ENCODE measurements at regions not wholly inside any gene's neighbourhood (a gene's known extent, or its start where the extent isn't known, plus 50 kb on each side); places are given as distances from the start of the nearest gene placed in this dataset.
A peak's percentile ranks its signal among the peaks of the same experiment; 100 is the strongest.
"Not testable (repeated sequence)": the region's sequence is repeated elsewhere in the genome, so short reads cannot be mapped to it uniquely, and the experiment has no call there.

- H3K27ac Mint-ChIP-seq = peak overlapping the region; percentile 56
These were observed 86.7 kb upstream of the FOXN2 start for GRCh38 chr2:48227617-48228344.

GRCh38 chr2:48228345-48228684, 86.2 kb upstream of the FOXN2 start:
- peak overlapping the region; percentile 56 for H3K27ac Mint-ChIP-seq
- H3K4me3 Mint-ChIP-seq = no peak overlapping the region
- H3K4me1 Mint-ChIP-seq = peaks cover 14 to 30% of the 10 kb centered on the region in 2 donors
- H3K36me3 Mint-ChIP-seq = peaks cover 0 to 3% of the 10 kb centered on the region in 2 donors
- H3K27me3 Mint-ChIP-seq = no peaks in the 10 kb centered on the region
- no peak for DNase-seq
- peak; percentile 39 to 56 for ATAC-seq (replicated peaks)
- no peaks in the 10 kb centered on the region for H3K9me3 Mint-ChIP-seq

More at GRCh38 chr2:48227617-48228344, 86.7 kb upstream of the FOXN2 start:
- Mint-ChIP-seq H3K9me3 (no peaks in the 10 kb centered on the region), H3K4me3 (peak overlapping the region; percentile 29 to 64), H3K27me3 (no peaks in the 10 kb centered on the region), H3K36me3 (no peaks in the 10 kb centered on the region), H3K4me1 (peaks cover 14 to 32% of the 10 kb centered on the region in 2 donors)
- ATAC-seq (replicated peaks) (peak; percentile 94 to 96), DNase-seq (no peak)

- Mint-ChIP-seq H3K27me3 (no peaks in the 10 kb centered on the region), H3K36me3 (peaks cover 0 to 3% of the 10 kb centered on the region in 2 donors), H3K4me1 (peaks cover 14 to 28% of the 10 kb centered on the region in 2 donors), H3K9me3 (no peaks in the 10 kb centered on the region), H3K4me3 (no peak overlapping the region), H3K27ac (no peak overlapping the region)
- DNase-seq = no peak
- no peak for ATAC-seq (replicated peaks)
These were observed 85.4 kb upstream of the FOXN2 start for GRCh38 chr2:48229063-48229462.

GRCh38 chr2:48230834-48231233, 83.6 kb upstream of the FOXN2 start:
- ATAC-seq (replicated peaks) (peak in 1 of 2 donors; percentile 20), DNase-seq (no peak)
- Mint-ChIP-seq H3K9me3 (no peaks in the 10 kb centered on the region), H3K4me1 (peaks cover 14 to 28% of the 10 kb centered on the region in 2 donors), H3K36me3 (peaks cover 0 to 3% of the 10 kb centered on the region in 2 donors), H3K4me3 (no peak overlapping the region), H3K27ac (no peak overlapping the region), H3K27me3 (no peaks in the 10 kb centered on the region)

GRCh38 chr2:48232351-48232750, 82.1 kb upstream of the FOXN2 start:
- no peak overlapping the region for H3K4me3 Mint-ChIP-seq
- H3K9me3 Mint-ChIP-seq = no peaks in the 10 kb centered on the region
- no peak for DNase-seq
- no peaks in the 10 kb centered on the region for H3K27me3 Mint-ChIP-seq
- peaks cover 0 to 3% of the 10 kb centered on the region in 2 donors for H3K36me3 Mint-ChIP-seq
- H3K4me1 Mint-ChIP-seq = peaks cover 11 to 19% of the 10 kb centered on the region in 2 donors
- no peak overlapping the region for H3K27ac Mint-ChIP-seq
- ATAC-seq (replicated peaks) = no peak

GRCh38 chr2:48233005-48233404, 81.5 kb upstream of the FOXN2 start:
- Mint-ChIP-seq H3K4me1 (peaks cover 7 to 14% of the 10 kb centered on the region in 2 donors), H3K9me3 (no peaks in the 10 kb centered on the region), H3K27me3 (no peaks in the 10 kb centered on the region), H3K27ac (no peak overlapping the region), H3K36me3 (peaks cover 0 to 3% of the 10 kb centered on the region in 2 donors), H3K4me3 (no peak overlapping the region)
- ATAC-seq (replicated peaks) (peak; percentile 46 to 68), DNase-seq (no peak)

- H3K9me3 Mint-ChIP-seq; H3K27me3 Mint-ChIP-seq; H3K36me3 Mint-ChIP-seq; H3K27ac Mint-ChIP-seq; DNase-seq; H3K4me3 Mint-ChIP-seq; ATAC-seq (replicated peaks); H3K4me1 Mint-ChIP-seq: not testable (repeated sequence)
These were observed 80.7 kb upstream of the FOXN2 start for GRCh38 chr2:48233824-48234223.

- DNase-seq = no peak
- no peak for ATAC-seq (replicated peaks)
- no peaks in the 10 kb centered on the region for H3K27me3 Mint-ChIP-seq
- no peak overlapping the region for H3K27ac Mint-ChIP-seq
- peaks cover 0 to 3% of the 10 kb centered on the region in 2 donors for H3K36me3 Mint-ChIP-seq
- H3K9me3 Mint-ChIP-seq = no peaks in the 10 kb centered on the region
- H3K4me1 Mint-ChIP-seq = no peaks in the 10 kb centered on the region
- no peak overlapping the region for H3K4me3 Mint-ChIP-seq
These were observed 79.4 kb upstream of the FOXN2 start for GRCh38 chr2:48235076-48235475.

GRCh38 chr2:48238381-48238780, 76.1 kb upstream of the FOXN2 start:
- H3K36me3 Mint-ChIP-seq = no peaks in the 10 kb centered on the region
- peaks cover 0 to 1% of the 10 kb centered on the region in 2 donors for H3K4me1 Mint-ChIP-seq
- H3K4me3 Mint-ChIP-seq = no peak overlapping the region
- no peak for DNase-seq
- H3K9me3 Mint-ChIP-seq = no peaks in the 10 kb centered on the region
- H3K27ac Mint-ChIP-seq = no peak overlapping the region
- no peak for ATAC-seq (replicated peaks)
- H3K27me3 Mint-ChIP-seq = no peaks in the 10 kb centered on the region

- H3K4me3 Mint-ChIP-seq = no peak overlapping the region
- H3K27ac Mint-ChIP-seq = no peak overlapping the region
These were observed 73.6 kb upstream of the FOXN2 start for GRCh38 chr2:48240912-48241311.

GRCh38 chr2:48247206-48247605, 67.3 kb upstream of the FOXN2 start:
- Mint-ChIP-seq H3K4me3 (no peak overlapping the region), H3K27ac (no peak overlapping the region), H3K36me3 (no peaks in the 10 kb centered on the region), H3K4me1 (peaks cover 6 to 14% of the 10 kb centered on the region in 2 donors), H3K27me3 (no peaks in the 10 kb centered on the region), H3K9me3 (peaks cover 0 to 2% of the 10 kb centered on the region in 2 donors)
- ATAC-seq (replicated peaks) = no peak
- DNase-seq = no peak

More at GRCh38 chr2:48240912-48241311, 73.6 kb upstream of the FOXN2 start:
- H3K4me1 Mint-ChIP-seq = peaks cover 0 to 1% of the 10 kb centered on the region in 2 donors
- H3K9me3 Mint-ChIP-seq = peaks cover 0 to 2% of the 10 kb centered on the region in 2 donors
- no peaks in the 10 kb centered on the region for H3K27me3 Mint-ChIP-seq
- no peaks in the 10 kb centered on the region for H3K36me3 Mint-ChIP-seq
- DNase-seq (no peak), ATAC-seq (replicated peaks) (no peak)

- Mint-ChIP-seq H3K4me1 (peaks cover 6 to 14% of the 10 kb centered on the region in 2 donors), H3K9me3 (peaks cover 0 to 2% of the 10 kb centered on the region in 2 donors), H3K4me3 (no peak overlapping the region), H3K27ac (peak overlapping the region; percentile 39), H3K27me3 (no peaks in the 10 kb centered on the region), H3K36me3 (no peaks in the 10 kb centered on the region)
- ATAC-seq (replicated peaks) = peak; percentile 55 to 72
- DNase-seq = no peak
These were observed 66.1 kb upstream of the FOXN2 start for GRCh38 chr2:48248251-48248933.

GRCh38 chr2:48249025-48249424, 65.5 kb upstream of the FOXN2 start:
- DNase-seq (no peak), ATAC-seq (replicated peaks) (no peak)
- peaks cover 0 to 2% of the 10 kb centered on the region in 2 donors for H3K9me3 Mint-ChIP-seq
- H3K27me3 Mint-ChIP-seq = no peaks in the 10 kb centered on the region
- no peaks in the 10 kb centered on the region for H3K36me3 Mint-ChIP-seq
- H3K4me1 Mint-ChIP-seq = peaks cover 6 to 14% of the 10 kb centered on the region in 2 donors
- no peak overlapping the region for H3K27ac Mint-ChIP-seq
- no peak overlapping the region for H3K4me3 Mint-ChIP-seq

GRCh38 chr2:48249631-48250473, 64.6 kb upstream of the FOXN2 start:
- no peak overlapping the region for H3K4me3 Mint-ChIP-seq
- H3K27me3 Mint-ChIP-seq = no peaks in the 10 kb centered on the region
- peaks cover 6 to 14% of the 10 kb centered on the region in 2 donors for H3K4me1 Mint-ChIP-seq
- H3K36me3 Mint-ChIP-seq = no peaks in the 10 kb centered on the region
- DNase-seq (no peak), ATAC-seq (replicated peaks) (no peak)
- H3K27ac Mint-ChIP-seq = peak overlapping the region; percentile 5
- peaks cover 0 to 2% of the 10 kb centered on the region in 2 donors for H3K9me3 Mint-ChIP-seq

All from stimulated activated naive B cell treated with anti-CD40 and anti-IgM and Interleukin-4, amounts not matched to agents 10 μg/mL and 1 μg/mL and 100 μg/mL, for 72 hours (primary cell).